Cardiac fibroblast (primary cell): ENCODE measurements at regions not wholly inside any gene's neighbourhood (a gene's known extent, or its start where the extent isn't known, plus 50 kb on each side); places are given as distances from the start of the nearest gene placed in this dataset.
A peak's percentile ranks its signal among the peaks of the same experiment; 100 is the strongest.

Experiments used
- DNase-seq, 2 donors: peaks; one replicate each; pipeline versions ENCODE4 v3.0.0 to v3.0.0-alpha.2; 2010; ENCODE audit warnings: low read depth in 2 of 2
- H3K4me3 ChIP-seq, 2 donors: replicated peaks in 1 of 2; 1 replicate in 1 of 2; 2 replicates in 1 of 2; pipeline ENCODE4 v1.5.1; 2011; ENCODE audit warnings: low read depth in 2 of 2, low read length in 2 of 2, mild to moderate bottlenecking in 2 of 2, moderate library complexity in 1 of 2
- TF ChIP-seq, protein P1 (sequence below): IDR thresholded peaks from one replicate; pipeline ENCODE4 v1.5.1; 2011; ENCODE audit warnings: low read depth, mild to moderate bottlenecking, low read length, inconsistent platforms

- H3K4me3 ChIP-seq, result no peak overlapping the region
- DNase-seq, result no peak
- TF ChIP-seq, protein P1, sequence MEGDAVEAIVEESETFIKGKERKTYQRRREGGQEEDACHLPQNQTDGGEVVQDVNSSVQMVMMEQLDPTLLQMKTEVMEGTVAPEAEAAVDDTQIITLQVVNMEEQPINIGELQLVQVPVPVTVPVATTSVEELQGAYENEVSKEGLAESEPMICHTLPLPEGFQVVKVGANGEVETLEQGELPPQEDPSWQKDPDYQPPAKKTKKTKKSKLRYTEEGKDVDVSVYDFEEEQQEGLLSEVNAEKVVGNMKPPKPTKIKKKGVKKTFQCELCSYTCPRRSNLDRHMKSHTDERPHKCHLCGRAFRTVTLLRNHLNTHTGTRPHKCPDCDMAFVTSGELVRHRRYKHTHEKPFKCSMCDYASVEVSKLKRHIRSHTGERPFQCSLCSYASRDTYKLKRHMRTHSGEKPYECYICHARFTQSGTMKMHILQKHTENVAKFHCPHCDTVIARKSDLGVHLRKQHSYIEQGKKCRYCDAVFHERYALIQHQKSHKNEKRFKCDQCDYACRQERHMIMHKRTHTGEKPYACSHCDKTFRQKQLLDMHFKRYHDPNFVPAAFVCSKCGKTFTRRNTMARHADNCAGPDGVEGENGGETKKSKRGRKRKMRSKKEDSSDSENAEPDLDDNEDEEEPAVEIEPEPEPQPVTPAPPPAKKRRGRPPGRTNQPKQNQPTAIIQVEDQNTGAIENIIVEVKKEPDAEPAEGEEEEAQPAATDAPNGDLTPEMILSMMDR, result no peak
Observed at GRCh38 chr4:189261475-189261874, 679.2 kb upstream of the FRG1 start.

DNA sequence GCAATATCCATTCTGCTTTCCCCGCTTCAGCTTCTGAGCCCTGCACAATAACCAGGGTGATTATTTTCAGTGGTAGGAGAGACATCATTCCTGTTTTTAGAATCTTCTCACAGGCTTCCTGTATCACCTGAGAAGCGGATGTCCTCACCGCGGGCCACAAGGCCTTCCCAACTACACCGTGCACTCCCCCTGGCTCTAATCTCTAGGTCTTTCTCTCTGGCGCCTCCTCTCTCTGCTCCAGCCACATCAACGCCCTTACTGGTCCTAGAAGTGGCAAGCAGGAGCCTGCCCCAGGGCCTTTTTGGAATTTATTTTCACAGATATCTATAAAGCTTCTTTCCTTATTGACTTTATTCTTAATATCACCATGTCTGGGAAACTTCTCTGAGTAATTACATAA lies 675.2 kb upstream of the FRG1 start:
- H3K4me3 ChIP-seq, result no peak overlapping the region
- no peak for DNase-seq
- TF ChIP-seq, protein P1, result no peak

- TF ChIP-seq, protein P1, result no peak
- no peak for DNase-seq
- H3K4me3 ChIP-seq, result no peak overlapping the region
Observed at GRCh38 chr4:189267312-189267965, 673.2 kb upstream of the FRG1 start.

DNA sequence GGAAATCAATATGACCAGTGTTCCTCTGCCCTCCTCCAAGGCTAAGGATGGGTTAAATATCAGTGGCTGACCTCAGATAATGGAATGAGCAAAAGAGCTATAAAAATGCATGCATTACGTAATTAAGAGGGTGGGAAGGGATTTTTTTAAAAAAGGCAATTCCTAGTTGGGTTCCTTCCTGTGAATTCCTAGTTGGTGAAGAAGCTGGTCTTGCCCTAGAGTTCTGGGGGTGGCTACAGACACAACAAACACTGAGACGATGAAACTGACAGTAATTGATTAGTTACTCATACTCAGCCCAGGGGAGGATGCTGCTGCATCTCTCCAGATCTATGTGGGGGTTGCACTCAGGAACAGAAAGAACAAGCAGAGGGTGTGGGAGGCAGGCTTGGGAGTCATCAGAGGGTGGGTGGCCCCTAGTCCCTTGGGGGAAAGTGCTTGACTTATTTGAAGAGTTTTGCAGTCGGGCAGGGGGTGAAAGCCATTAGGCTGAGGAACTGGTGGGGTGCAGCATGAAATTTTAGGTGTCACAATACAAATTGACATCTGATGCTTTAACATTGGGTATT lies 662.0 kb upstream of the FRG1 start:
- no peak for DNase-seq
- no peak overlapping the region for H3K4me3 ChIP-seq
- TF ChIP-seq, protein P1, result no peak

- no peak overlapping the region for H3K4me3 ChIP-seq
- DNase-seq, result peak in 1 of 2 donors; percentile 3
- TF ChIP-seq, protein P1, result no peak
Observed at GRCh38 chr4:189279188-189279587, 661.5 kb upstream of the FRG1 start.

DNA sequence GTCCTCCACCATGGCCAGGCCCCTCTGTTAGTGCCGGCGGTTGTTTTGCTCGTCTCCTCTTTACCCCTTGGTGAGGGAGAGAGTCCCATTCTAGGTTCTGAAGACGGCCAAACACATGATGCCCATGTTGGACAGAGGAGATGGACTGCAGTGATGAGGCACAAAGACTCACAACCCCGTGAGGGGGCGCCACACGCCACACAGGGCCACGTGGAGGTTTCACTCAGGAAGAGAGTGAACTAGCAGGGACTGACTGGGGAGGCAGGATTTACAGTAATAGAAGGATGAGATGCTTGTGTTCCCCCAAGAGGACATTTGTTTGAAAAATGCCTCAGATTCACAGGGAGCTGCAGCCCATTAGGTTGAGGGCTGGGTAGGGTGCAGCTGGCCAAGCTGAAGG lies 655.3 kb upstream of the FRG1 start:
- no peak for DNase-seq
- TF ChIP-seq, protein P1, result no peak
- no peak overlapping the region for H3K4me3 ChIP-seq
